B cell (primary cell): ENCODE measurements at regions not wholly inside any gene's neighbourhood (a gene's known extent, or its start where the extent isn't known, plus 50 kb on each side); places are given as distances from the start of the nearest gene placed in this dataset.

Experiments
- EZH2 ChIP-seq: IDR thresholded peaks from 2 replicates; pipeline ENCODE4 v1.6.1; 2012; ENCODE audit warnings: borderline replicate concordance, low read depth, mild to moderate bottlenecking, moderate library complexity, low read length; ENCODE audit not compliant: insufficient read depth, poor library complexity, severe bottlenecking
- TF ChIP-seq, protein P1 (sequence below): fragments of 200-600 bp; IDR thresholded peaks from one replicate; pipeline ENCODE4 v1.8.0; 2022; ENCODE audit warnings: antibody characterized with exemption, mild to moderate bottlenecking

DNA sequence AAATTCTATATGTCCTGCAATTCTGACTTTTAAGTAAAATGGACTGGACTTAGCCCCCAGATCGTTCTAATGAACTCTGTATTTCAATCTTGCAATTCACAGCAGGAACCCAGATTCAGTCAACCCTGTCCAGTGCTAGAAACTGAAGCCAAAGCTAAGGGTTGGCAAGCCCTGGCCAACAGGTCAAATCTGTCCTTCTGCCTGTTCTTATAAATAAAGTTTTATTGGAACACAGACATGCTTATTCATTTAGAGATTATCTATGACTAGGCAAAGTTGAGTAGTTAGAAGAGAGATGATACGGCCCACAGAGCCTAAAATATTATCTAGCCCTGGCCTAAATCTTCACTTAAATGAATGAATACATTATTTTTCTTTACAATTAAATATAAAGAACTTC lies 339.2 kb upstream of the JARID2 start:
- TF ChIP-seq, protein P1, sequence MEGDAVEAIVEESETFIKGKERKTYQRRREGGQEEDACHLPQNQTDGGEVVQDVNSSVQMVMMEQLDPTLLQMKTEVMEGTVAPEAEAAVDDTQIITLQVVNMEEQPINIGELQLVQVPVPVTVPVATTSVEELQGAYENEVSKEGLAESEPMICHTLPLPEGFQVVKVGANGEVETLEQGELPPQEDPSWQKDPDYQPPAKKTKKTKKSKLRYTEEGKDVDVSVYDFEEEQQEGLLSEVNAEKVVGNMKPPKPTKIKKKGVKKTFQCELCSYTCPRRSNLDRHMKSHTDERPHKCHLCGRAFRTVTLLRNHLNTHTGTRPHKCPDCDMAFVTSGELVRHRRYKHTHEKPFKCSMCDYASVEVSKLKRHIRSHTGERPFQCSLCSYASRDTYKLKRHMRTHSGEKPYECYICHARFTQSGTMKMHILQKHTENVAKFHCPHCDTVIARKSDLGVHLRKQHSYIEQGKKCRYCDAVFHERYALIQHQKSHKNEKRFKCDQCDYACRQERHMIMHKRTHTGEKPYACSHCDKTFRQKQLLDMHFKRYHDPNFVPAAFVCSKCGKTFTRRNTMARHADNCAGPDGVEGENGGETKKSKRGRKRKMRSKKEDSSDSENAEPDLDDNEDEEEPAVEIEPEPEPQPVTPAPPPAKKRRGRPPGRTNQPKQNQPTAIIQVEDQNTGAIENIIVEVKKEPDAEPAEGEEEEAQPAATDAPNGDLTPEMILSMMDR: no peak
- TF ChIP-seq EZH2: no peak
